Posterior cingulate gyrus (tissue), 11 donors: ENCODE measurements at regions not wholly inside any gene's neighbourhood (a gene's known extent, or its start where the extent isn't known, plus 50 kb on each side); places are given as distances from the start of the nearest gene placed in this dataset.
"Not testable (repeated sequence)": the region's sequence is repeated elsewhere in the genome, so short reads cannot be mapped to it uniquely, and the experiment has no call there.

ENCODE experiments used
- DNase-seq, 10 donors: peaks; one replicate each; pipeline versions ENCODE4 v3.0.0 to v3.0.0-alpha.2; 2020 to 2021; ENCODE audit warnings: mixed read lengths in 3 of 10
- intact Hi-C: fragments of 100-400 bp; cut with DNase I; formaldehyde crosslinking; loops from one replicate; pipeline ENCODE4 v1.15.1; 2023

DNA sequence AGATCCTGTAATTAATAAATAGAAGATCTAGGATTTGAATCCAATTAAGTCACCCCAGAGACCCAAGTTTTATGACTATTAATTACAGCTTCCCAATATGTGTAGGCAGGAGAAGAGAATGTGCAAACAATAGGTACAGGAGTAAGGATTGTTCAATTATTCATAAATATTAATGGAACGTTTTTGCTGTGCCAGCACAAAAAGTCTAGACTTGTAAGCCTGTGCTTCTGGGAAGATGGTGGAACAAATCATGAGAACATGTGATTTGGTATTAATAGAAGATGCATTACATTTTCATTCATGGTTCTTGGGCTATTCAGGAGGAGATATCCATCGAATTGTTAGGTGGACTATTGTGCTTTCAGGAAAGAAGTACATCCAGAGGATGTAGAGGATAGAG lies 1240.9 kb downstream of the STIM2 start:
- intact Hi-C loops, result no loop called here
- DNase-seq, result no peak

DNA sequence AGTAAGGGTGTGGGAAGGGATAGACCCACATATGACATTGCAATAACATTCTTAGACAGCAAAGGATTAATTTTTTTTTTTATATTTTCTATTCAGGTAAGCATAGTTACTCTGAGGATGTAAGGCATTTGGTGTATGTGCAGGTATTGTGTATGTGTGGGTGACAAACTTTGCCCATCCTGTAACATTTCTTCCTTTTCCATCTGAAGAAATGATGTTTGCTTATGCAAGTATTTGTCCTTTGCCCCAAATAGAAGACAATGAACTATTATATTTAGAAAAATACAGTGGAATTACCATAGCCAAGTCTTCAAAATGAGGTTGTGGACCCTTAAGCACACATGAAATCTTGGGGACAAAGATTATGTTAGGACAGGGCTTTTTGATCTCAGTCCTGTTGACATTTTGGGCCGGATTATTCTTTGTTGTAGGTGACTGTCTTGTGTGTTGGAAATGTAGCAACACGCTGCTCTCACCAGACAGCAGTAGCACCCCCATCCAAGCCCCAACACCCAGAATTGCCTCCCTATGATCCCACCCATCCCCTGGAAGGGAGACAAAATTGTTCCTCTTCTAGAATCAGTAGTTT lies 1244.7 kb downstream of the STIM2 start:
- DNase-seq, result no peak
- intact Hi-C loops, result no loop called here

DNA sequence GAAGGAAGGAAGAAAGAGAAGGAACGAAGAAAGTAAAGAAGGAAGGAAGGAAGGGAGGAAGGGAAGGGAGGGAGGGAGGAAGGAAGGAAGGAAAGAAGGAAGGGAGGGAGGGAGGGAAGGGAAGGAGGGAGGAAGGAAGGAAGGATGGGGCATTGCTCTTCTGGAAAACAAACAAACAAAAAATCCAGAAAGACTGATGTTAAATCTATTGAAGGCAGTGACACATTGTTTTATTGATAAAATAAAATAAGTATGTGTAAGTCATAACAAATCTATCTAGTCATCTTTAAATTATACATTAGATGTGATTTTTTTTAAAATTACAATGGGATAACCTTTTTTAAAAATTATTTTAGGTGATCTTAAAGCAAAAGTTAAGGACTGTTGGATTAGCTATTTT lies 1245.5 kb downstream of the STIM2 start:
- intact Hi-C loops, result no loop called here
- DNase-seq, result no peak

DNA sequence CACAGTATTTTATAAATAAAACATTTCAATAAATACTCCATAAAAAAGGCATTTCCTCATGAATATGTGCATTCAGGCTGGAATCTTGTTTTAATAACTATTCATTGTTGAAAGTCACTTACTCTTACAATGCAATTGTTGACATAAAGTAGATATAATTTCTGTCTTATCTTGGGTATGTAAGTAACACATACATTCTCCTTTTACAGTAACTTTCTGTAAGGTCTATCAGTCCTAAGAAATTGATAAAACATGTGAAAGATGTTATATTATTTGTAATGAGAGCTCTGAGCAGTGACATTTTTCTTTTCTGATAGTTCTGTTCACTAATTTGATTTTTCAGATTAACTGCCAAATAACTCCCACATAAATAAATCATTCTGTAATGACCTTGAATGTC lies 1249.2 kb downstream of the STIM2 start:
- DNase-seq, result no peak
- intact Hi-C loops, result no loop called here

DNA sequence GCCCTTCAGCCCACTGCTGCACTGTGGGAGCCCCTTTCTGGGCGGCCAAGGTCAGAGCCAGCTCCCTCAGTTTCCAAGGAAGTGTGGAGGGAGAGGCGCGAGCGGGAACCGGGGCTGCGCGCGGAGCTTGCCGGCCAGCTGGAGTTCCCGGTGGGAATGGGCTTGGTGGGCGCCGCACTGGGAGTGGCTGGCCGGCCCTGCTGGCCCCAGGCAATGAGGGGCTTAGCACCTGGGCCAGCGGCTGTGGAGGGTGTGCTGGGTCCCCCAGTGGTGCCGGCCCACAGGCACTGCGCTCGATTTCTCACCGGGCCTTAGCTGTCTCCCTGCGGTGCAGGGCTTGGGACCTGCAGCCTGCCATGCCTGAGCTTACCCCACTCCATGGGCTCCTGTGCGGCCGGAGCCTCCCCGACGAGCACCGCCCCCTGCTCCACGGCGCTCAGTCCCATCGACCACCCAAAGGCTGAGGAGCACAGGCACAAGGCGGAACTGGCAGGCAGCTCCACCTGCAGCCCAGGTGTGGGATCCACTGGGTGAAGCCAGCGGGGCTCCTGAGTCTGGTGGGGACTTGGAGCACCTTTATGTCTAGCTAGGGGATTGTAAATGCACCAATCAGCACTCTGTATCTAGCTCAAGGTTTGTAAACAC lies 1252.2 kb downstream of the STIM2 start:
- DNase-seq, result peak in 2 of 10 donors; percentile 56 to 70
- intact Hi-C loops, result not testable (repeated sequence)

DNA sequence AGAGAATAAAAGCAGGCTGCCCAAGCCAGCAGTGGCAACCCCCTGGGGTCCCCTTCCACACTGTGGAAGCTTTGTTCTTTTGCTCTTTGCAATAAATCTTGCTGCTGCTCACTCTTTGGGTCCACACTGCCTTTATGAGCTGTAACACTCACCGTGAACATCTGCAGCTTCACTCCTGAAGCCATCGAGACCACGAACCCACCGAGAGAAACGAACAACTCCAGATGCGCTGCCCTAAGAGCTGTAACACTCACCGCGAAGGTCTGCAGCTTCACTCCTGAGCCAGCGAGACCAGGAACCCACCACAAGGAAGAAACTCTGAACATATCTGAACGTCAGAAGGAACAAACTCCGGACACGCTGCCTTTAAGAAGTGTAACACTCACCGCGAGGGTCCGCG lies 1252.9 kb downstream of the STIM2 start:
- peak in 1 of 10 donors; percentile 46 for DNase-seq
- intact Hi-C loops, result not testable (repeated sequence)

DNA sequence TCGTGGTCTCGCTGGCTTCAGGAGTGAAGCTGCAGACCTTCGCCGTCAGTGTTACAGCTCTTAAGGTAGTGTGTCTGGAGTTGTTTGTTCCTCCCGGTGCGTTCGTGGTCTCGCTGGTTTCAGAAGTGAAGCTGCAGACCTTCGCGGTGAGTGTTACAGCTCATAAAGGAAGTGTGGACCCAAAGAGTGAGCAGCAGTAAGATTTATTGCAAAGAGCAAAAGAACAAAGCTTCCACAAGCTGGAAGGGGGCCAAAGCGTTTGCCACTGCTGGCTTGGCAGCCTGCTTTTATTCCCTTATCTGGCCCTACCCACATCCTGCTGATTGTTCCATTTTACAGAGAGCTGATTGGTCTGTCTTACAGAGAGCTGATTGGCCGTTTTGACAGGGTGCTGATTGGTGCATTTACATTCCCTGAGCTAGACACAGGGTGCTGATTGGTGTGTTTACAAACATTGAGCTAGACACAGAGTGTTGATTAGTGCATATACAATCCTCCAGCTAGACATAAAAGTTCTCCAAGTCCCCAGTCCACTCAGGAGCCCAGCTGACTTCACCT lies 1256.0 kb downstream of the STIM2 start:
- intact Hi-C loops, DNase-seq: not testable (repeated sequence)

DNA sequence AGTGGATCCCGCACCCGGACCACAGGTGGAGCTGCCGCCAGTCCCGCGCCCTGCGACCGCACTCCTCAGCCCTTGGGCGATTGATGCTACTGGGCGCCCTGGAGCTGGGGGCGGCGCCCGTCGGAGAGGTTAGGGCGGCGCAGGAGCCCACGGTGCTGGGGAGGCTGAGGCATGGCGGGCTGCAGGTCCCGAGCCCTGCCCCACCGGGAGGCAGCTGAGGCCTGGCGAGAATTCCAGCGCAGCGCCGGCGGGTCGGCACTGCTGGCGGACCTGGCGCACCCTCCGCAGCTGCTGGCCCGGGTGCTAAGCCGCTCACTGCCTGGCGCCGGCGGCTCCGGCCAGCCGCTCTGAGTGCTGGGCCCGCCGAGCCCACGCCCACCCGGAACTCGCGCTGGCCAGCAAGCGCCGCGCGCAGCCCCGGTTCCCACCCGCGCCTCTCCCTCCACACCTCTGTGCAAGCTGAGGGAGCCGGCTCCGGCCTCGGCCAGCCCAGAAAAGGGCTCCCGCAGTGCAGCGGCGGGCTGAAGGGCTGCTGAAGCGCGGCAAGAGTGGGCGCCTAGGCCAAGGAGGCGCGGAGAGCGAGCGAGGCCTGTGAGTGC lies 1256.5 kb downstream of the STIM2 start:
- DNase-seq, result peak in 2 of 10 donors; percentile 64 to 77
- intact Hi-C loops, result no loop called here

DNA sequence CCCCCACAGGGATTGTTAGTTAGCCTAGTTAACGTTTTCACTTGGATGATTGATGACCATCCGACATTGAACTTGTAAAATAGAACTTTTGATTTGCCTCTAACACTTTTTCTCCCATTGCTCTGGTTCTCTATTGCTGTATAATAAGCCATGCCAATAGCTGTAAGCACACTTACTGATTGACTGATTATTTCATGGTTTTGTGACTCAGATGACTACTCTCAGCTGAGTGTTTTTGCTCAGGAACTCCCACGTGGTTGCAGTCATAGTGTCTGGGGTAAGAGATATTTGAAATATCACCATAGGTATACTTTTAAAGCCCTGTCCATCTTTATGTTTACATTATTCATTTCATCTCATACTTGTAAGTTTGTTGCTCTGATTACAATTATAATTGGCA lies 1285.5 kb downstream of the STIM2 start:
- DNase-seq, result no peak
- intact Hi-C loops, result no loop called here

DNA sequence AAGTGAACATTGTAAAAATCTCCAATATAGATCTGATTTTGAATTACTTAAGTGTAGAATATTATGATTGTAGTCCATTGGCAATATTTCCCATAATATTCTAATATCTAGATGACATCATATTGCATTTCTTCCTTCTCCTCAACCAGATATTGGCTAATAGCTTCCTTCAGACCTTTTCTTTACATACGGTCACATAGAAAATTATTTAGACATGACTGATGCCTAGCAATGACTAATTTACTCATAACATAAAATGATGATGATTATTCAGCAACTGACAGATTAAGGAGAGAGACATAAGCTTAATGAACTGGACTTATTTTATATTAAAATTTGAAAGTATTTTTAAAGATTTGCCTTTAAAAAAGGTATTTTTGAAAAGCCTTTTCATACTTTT lies 1287.6 kb downstream of the STIM2 start:
- intact Hi-C loops, result no loop called here

DNA sequence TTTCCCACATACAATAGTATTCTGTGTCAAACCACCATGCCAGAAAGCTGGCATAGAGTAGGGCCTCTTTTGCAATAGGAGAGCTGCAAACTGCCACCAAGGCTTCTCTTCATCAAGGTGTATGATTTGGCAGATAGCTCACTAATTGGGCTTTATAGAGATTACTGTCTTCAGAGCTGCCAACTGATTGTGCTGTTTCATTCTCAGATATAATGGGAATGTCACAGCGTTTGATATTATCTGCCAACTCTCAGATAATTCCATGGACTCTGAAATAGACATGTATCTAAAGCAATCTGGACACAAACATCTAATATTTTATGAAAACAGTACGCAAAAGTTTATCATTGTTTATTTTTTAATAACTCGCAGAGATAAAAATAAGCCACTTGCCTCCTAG lies 1289.1 kb downstream of the STIM2 start:
- no peak for DNase-seq
- intact Hi-C loops, result no loop called here

More for the DNA sequence above, 1287.6 kb downstream of the STIM2 start:
- no peak for DNase-seq

DNA sequence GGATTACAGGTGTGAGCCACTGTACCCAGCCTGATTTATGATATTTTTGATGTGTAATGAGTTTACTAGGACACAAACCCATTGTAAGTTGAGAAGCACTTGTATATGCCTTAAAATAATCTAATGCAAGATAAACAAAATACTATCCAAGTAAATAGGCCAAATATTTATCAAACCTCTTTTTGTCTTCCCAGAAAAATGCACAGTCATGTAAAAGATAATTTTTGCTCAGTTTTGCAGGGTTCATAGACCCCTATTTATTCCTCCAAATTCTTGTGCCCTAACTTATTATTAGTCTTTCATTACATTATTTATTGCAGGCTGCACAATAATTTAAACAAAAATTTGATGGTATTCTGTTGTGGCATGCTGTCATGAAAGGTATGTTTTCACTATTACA lies 1290.7 kb downstream of the STIM2 start:
- intact Hi-C loops, result no loop called here
- no peak for DNase-seq

DNA sequence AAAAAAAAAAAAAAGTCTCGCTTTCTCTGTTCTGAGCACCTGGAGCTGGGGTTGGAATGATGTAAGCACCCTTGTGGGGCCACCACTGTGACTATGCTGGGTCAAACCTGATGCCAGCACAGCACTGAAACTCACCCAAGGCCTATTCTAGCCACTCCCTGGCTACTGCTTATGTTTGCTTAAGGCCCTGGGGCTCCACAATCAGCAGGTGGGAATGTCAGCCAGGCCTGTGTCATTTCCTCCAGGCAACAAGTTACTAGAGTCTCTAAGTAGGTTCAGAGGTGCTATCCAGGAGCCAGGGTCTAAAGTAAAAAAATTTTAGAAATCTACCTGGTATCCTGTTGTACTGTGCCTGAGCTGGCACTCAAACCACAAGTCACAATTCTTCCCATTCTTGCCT lies 1306.8 kb downstream of the STIM2 start:
- intact Hi-C loops, result no loop called here

DNA sequence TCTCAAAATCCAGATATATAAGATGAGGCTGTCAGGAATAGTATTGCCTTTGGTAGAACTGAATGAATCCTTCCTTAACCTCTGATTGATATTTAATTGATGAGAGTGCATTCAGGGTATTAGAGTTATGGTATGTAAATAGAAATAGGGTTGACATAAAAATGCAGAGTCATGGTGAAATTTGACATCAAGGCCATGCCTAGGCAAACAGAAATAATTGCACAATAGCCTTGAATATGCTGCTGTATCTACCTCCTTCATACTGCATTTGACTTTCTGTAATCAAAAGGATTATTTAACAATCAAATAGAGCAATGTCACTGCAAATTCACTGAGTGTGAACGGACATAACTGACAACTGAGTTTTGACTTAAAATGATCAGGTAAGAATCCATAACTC lies 1316.3 kb downstream of the STIM2 start:
- no peak for DNase-seq
- intact Hi-C loops, result no loop called here

More for the DNA sequence above, 1306.8 kb downstream of the STIM2 start:
- DNase-seq, result no peak

DNA sequence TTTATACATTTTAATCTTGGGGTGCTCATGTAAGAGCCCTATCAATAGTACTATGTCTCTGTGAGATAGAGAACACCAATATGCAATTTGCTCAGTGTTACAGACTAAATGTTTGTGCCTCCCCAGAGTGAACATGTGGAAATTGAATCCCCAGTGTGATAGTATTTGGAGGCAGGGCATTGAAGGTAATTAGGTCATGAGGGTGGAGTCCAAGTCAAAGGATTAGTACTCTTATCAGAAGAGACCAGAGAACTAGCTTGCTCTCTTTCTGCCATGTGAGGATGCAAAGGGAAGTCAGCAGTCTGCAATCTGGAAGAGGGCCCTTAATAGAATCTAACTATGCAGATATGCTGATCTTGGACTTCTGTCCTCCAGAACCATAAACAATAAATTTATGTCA lies 1317.0 kb downstream of the STIM2 start:
- DNase-seq, result no peak
- intact Hi-C loops, result no loop called here

DNA sequence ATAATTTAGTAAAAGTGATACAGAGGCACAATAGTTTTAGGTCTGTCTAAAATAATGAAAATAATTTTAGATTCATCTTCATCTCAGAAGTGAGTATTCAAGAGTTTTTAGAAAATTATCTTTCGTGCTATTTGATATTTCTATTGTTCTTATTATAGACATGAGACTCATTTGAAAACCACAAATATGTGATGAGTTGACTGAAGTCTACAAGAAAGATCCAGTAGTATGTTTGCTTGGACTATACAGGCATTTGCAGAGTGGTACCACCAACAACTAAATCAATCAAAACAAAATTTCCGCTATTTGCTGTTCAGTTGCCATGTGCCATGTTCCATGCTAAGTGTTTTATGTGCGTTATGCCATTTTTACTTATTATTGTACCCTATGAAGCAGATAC lies 1318.5 kb downstream of the STIM2 start:
- intact Hi-C loops, result no loop called here
- no peak for DNase-seq

DNA sequence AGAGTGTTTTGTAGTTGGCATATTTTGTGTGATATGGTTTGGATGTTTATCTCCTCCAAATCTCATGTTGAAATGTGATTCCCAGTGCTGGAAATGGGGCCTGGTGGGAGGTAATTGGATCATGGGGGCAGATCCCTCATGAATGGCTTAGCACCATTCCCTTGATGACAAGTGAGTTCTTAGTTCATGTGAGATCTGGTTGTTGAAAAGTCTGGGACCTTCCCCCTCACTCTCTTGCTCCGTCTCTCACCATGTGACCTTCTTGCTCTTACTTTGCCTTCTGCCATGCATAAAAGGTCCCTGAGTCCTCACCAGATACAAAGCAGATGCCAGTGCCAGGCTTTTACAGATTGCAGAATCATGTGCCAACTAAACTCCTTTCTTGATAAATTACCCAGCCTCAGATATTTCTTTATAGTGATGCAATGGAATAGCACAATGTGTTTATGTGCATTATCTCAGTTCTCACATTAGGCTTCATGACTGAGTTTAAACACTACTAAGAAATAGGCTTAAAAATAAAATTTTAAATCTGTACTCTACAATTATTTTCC lies 1348.8 kb downstream of the STIM2 start:
- DNase-seq, result no peak
- intact Hi-C loops, result no loop called here

DNA sequence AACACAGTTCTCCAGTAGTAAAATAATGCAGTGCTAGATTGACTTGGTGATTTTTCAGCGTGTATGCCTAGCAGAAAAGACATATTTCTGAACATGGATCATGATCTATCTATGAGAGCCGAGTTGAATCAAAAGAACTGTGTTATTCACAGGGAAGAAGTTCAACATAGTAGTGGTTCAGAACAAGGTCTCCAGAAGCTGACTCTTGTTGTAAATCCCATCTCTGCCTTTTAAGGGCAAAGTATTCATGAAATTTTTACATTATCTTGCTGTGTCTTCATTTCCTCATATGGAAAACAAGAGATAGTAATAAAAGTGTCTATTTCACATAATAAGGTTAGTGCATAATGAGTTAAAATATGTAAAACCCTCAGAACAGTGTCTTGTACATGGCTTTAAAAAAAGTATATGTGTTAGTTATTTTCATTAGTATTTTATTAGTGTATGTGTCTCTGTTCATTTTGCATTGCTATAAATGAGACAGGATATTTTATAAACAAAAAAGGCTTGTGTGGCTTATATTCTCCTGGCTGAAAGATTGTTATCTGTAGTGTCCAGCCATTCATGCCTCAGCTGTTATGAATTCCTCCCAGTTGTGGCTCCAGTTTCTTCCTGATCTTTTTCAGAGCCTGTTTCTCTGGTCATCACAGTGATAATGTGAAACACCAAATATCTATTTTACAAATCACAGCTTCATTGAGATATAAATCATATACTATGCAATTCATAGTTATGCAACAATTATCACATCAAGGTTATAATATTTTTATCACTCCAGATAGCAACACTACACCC lies 1351.2 kb downstream of the STIM2 start:
- intact Hi-C loops, result no loop called here

DNA sequence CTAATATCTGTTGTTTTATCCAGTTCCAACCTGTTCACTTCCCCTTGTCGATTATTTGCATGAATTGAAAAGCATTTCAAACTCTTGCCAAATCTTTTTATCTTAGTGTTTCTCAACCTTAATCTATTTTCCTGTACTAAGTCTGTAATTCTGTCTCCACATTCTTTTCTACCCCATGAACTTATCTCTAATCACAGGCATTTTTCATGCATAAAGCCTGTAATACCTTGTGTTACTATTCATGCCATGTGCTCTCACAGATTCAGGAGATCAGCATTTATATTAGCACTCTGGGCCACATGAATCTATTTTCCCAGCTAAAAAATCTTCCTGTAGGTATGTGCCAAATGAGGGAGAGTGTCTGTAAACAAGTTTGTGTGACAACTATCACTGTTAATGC lies 1360.9 kb downstream of the STIM2 start:
- intact Hi-C loops, result no loop called here
- DNase-seq, result no peak

More for the DNA sequence above, 1351.2 kb downstream of the STIM2 start:
- DNase-seq, result no peak

DNA sequence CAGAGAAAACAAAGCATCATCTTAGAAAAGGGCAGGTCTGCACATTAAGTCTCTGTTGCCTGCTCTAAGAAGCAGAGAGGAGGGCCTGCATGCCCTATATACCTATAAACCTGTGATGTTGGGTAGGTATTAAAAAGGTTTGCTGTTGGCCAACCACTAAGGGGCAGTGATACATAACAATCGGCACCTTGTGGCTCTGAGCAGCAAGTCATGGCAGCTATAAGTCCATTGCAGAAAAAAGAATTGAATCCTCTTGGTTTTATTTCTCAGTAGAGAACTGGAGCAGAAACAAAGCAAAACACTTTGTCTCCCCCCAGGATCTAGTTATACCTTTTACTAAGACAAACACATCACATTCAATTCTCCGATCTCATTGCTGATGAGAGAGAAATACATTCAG lies 1364.4 kb downstream of the STIM2 start:
- intact Hi-C loops, result loop anchor here (5.0 kb wide), 2 partner anchors 52 to 127 kb away; no protein-coding TSS in a partner anchor
- DNase-seq, result peak in 3 of 10 donors; percentile 8 to 75 (median 31)
